Upper lobe of right lung (tissue), 1 donor: ENCODE measurements at regions not wholly inside any gene's neighbourhood (a gene's known extent, or its start where the extent isn't known, plus 50 kb on each side); places are given as distances from the start of the nearest gene placed in this dataset.

Experiments used
- ATAC-seq: fragments of 200-7000 bp; cut with Tn5 transposase; one replicate; pipeline ENCODE4 v1.9.1; 2020; ENCODE audit warnings: mild to moderate bottlenecking, moderate library complexity
- DNase-seq: peaks from one replicate; pipeline ENCODE4 v3.0.0-alpha.2; 2020
- H3K27ac ChIP-seq: fragments of 200-600 bp; one replicate; pipeline ENCODE4 v1.8.0; 2022
- H3K27me3 ChIP-seq: fragments of 200-600 bp; one replicate; pipeline ENCODE4 v1.8.0; 2022; ENCODE audit warnings: mild to moderate bottlenecking
- H3K36me3 ChIP-seq: fragments of 200-600 bp; one replicate; pipeline ENCODE4 v1.8.0; 2022
- H3K4me1 ChIP-seq: fragments of 200-600 bp; one replicate; pipeline ENCODE4 v1.8.0; 2022
- H3K4me3 ChIP-seq: fragments of 200-600 bp; one replicate; pipeline ENCODE4 v1.8.0; 2022; ENCODE audit warnings: mild to moderate bottlenecking
- H3K9me3 ChIP-seq: fragments of 200-600 bp; one replicate; pipeline ENCODE4 v1.8.0; 2022
- CTCF ChIP-seq: fragments of 200-600 bp; IDR thresholded peaks from one replicate; pipeline ENCODE4 v1.8.0; 2022; ENCODE audit warnings: antibody characterized with exemption
- intact Hi-C: fragments of 100-400 bp; cut with DNase I; formaldehyde crosslinking; loops from one replicate; pipeline ENCODE4 v1.11.0; 2022
- donor health status: DM: no; HTN: yes; CAD: no; lungs with severe emphysema.

GRCh38 chr17:77778636-77779489, 179.6 kb upstream of the TNRC6C start:
- H3K9me3 ChIP-seq, result no peaks in the 10 kb centered on the region
- peak; percentile 83 for ATAC-seq
- no peaks in the 10 kb centered on the region for H3K36me3 ChIP-seq
- peaks cover 13% of the 10 kb centered on the region for H3K4me1 ChIP-seq
- H3K4me3 ChIP-seq, result no peak overlapping the region
- intact Hi-C loops, result no loop called here
- H3K27me3 ChIP-seq, result no peaks in the 10 kb centered on the region
- no peak overlapping the region for H3K27ac ChIP-seq
- TF ChIP-seq CTCF, result no peak
- peak; percentile 79 for DNase-seq

- no peak for DNase-seq
- intact Hi-C loops, result no loop called here
Measured at GRCh38 chr17:77779711-77780539, 178.6 kb upstream of the TNRC6C start.

DNA sequence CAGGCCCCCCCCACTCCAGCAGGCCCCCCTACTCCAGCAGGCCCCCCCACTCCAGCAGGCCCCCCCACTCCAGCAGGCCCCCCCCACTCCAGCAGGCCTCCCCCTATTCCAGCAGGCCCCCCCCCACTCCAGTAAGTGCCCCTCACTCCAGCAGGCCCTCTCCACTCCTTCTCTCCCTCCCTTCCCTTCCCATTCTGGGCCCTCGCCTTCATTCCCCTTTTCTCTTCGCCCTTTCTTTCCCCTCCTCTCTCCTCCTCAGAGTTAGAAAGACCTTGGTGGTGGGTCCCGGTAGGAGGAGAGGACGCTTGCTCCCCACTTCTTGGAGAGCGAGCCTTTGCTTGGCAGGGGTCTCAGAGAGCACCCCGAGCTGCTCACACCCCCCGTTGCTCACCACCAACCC, 177.0 kb upstream of the TNRC6C start:
- Histone ChIP-seq H3K27me3 (no peaks in the 10 kb centered on the region), H3K9me3 (no peaks in the 10 kb centered on the region), H3K4me3 (no peak overlapping the region), H3K36me3 (no peaks in the 10 kb centered on the region), H3K27ac (no peak overlapping the region), H3K4me1 (peaks cover 13% of the 10 kb centered on the region)
- DNase-seq (no peak), ATAC-seq (no peak)
- TF ChIP-seq CTCF, result no peak
- intact Hi-C loops, result no loop called here

More at GRCh38 chr17:77779711-77780539, 178.6 kb upstream of the TNRC6C start:
- Histone ChIP-seq H3K4me3 (no peak overlapping the region), H3K27ac (no peak overlapping the region), H3K36me3 (no peaks in the 10 kb centered on the region), H3K9me3 (no peaks in the 10 kb centered on the region), H3K4me1 (peaks cover 13% of the 10 kb centered on the region), H3K27me3 (no peaks in the 10 kb centered on the region)
- TF ChIP-seq CTCF, result no peak
- peak; percentile 32 for ATAC-seq

DNA sequence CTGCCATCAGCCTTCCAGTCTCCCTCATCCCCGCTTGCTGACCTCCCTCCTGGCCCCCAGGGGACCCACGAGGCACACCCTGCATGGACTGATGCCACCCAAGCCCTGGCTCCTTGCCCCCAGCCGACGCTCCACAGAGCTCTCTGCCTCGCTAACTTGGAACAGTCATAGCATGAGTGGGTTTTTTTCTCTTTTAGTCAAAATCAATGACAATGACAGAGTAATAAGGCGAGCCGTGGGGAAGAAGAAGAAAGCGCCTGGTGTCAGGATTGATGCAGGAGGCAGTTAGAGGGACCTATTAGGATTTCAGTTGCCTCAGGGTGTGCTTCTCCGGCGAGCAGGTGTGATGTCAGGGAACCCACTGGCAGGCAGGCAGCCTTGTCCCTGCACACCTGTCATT, 176.3 kb upstream of the TNRC6C start:
- intact Hi-C loops, result no loop called here
- no peak for ATAC-seq
- TF ChIP-seq CTCF, result no peak
- no peak for DNase-seq
- H3K27ac ChIP-seq, result no peak overlapping the region
- H3K36me3 ChIP-seq, result no peaks in the 10 kb centered on the region
- H3K9me3 ChIP-seq, result no peaks in the 10 kb centered on the region
- peaks cover 13% of the 10 kb centered on the region for H3K4me1 ChIP-seq
- H3K27me3 ChIP-seq, result no peaks in the 10 kb centered on the region
- no peak overlapping the region for H3K4me3 ChIP-seq

- DNase-seq (no peak), ATAC-seq (no peak)
- TF ChIP-seq CTCF, result no peak
Measured at GRCh38 chr17:77782611-77783010, 175.9 kb upstream of the TNRC6C start.

More at GRCh38 chr17:77782611-77783010, 175.9 kb upstream of the TNRC6C start:
- no peaks in the 10 kb centered on the region for H3K36me3 ChIP-seq
- H3K9me3 ChIP-seq, result no peaks in the 10 kb centered on the region
- H3K27me3 ChIP-seq, result no peaks in the 10 kb centered on the region
- H3K4me1 ChIP-seq, result peaks cover 13% of the 10 kb centered on the region
- H3K4me3 ChIP-seq, result no peak overlapping the region
- intact Hi-C loops, result no loop called here
- H3K27ac ChIP-seq, result no peak overlapping the region
